Testis (tissue), 2 donors: ENCODE measurements at regions not wholly inside any gene's neighbourhood (a gene's known extent, or its start where the extent isn't known, plus 50 kb on each side); places are given as distances from the start of the nearest gene placed in this dataset.

ENCODE experiments used
- CTCF ChIP-seq, 3 experiments: fragments of 450-650 bp in 2 of 3; fragments of 200-600 bp in 1 of 3; sonication (generic) in 1 of 3; IDR thresholded peaks; one replicate each; pipeline ENCODE4 v1.5.1; 2016 to 2019; ENCODE audit warnings: antibody characterized with exemption in 3 of 3, mild to moderate bottlenecking in 2 of 3, moderate library complexity in 1 of 3
- POLR2A ChIP-seq: fragments of 450-650 bp; IDR thresholded peaks from one replicate; pipeline ENCODE4 v1.6.1; 2017; ENCODE audit warnings: antibody characterized with exemption, mild to moderate bottlenecking, moderate library complexity

- TF ChIP-seq CTCF (IDR thresholded peaks at IDR 0.05) (no peak), POLR2A (no peak)
Measured at GRCh38 chr9:118263949-118264348, 559.7 kb downstream of the TLR4 start.
